PC-3 (cell line): ENCODE measurements at regions not wholly inside any gene's neighbourhood (a gene's known extent, or its start where the extent isn't known, plus 50 kb on each side); places are given as distances from the start of the nearest gene placed in this dataset.

Source experiments
- CTCF ChIP-seq: fragments of 300-600 bp; sonication (generic); conservative IDR thresholded peaks from 2 replicates; pipeline ENCODE4 v1.5.1; 2017; ENCODE audit warnings: antibody characterized with exemption, low read depth, mild to moderate bottlenecking, low read length
- EZH2 ChIP-seq: fragments of 300-600 bp; sonication (generic); IDR thresholded peaks from one replicate; pipeline ENCODE4 v1.6.1; 2017; ENCODE audit warnings: antibody characterized with exemption, mild to moderate bottlenecking, low read length; ENCODE audit not compliant: unreplicated experiment
- EZH2phosphoT487 ChIP-seq: fragments of 300-600 bp; sonication (generic); IDR thresholded peaks from 2 replicates; pipeline ENCODE4 v1.6.1; 2018; ENCODE audit warnings: mild to moderate bottlenecking, antibody characterized with exemption, low read length, borderline replicate concordance

- no peak for TF ChIP-seq CTCF
- no peak for TF ChIP-seq EZH2
- TF ChIP-seq EZH2phosphoT487, result no peak
These were observed 88.6 kb upstream of the TMEM164 start for GRCh38 chrX:109914114-109914849.
